Heart left ventricle (tissue), 13 donors: ENCODE measurements at regions not wholly inside any gene's neighbourhood (a gene's known extent, or its start where the extent isn't known, plus 50 kb on each side); places are given as distances from the start of the nearest gene placed in this dataset.

ENCODE experiments used
- CTCF ChIP-seq, 12 donors: fragments of 200-600 bp; sonication (generic) in 4 of 12; IDR thresholded peaks; one replicate each; pipeline versions ENCODE4 v1.5.0 to v1.8.0; 2018 to 2022; ENCODE audit warnings: antibody characterized with exemption in 12 of 12, mild to moderate bottlenecking in 5 of 12
- POLR2A ChIP-seq, 2 donors: fragments of 450-650 bp; IDR thresholded peaks; one replicate each; pipeline ENCODE4 v1.6.1; 2017; ENCODE audit warnings: antibody characterized with exemption in 2 of 2, mild to moderate bottlenecking in 2 of 2, moderate library complexity in 2 of 2
- donor health status: ischemic (EF 13 %, LVEDD 7.1; RV severe dilation, severe dysfunction).
- donor health status: DM: no; HTN: yes; CAD: no.
- donor health status: DM: no; HTN: no; CAD: no.
- donor health status: ischemic (EF 25% LVEDD 6.9; RV normal size, moderate dysfunction).
- donor health status: ischemic (EF 25% LVEDD 5.7; RV mildly dilated, moderate dysfunction).
- donor health status: ischemic (EF 35%, LVEDD 5.7; RV mildly dilated, moderate dysfunction).
- donor health status: nonischemic (EF 11% LVEDD 7.7; RV severe dilation, severe dysfunction).
- donor health status: DM: yes; HTN: yes; CAD: no.
- donor health status: PGD.
- donor health status: ischemic (EF 29% LVEDD 5.4; RV normal size, mild dysfunction).
- donor health status: nonischemic (EF 23%, LVEDD 6.1; RV moderate dilation, normal function).

- TF ChIP-seq CTCF (IDR thresholded peaks at IDR 0.05) (no peak), POLR2A (IDR thresholded peaks at IDR 0.05) (no peak)
Measured at GRCh38 chr6:40671001-40671693, 84.0 kb upstream of the LRFN2 start.
